NCI-H2081 treated with DMSO at 0.1 percent for 48 hours (cell line): ENCODE measurements at regions not wholly inside any gene's neighbourhood (a gene's known extent, or its start where the extent isn't known, plus 50 kb on each side); places are given as distances from the start of the nearest gene placed in this dataset.

Experiments used
- DNase-seq: peaks from one replicate; lab custom pipeline; 2025; lab: John Stamatoyannopoulos, UW

DNA sequence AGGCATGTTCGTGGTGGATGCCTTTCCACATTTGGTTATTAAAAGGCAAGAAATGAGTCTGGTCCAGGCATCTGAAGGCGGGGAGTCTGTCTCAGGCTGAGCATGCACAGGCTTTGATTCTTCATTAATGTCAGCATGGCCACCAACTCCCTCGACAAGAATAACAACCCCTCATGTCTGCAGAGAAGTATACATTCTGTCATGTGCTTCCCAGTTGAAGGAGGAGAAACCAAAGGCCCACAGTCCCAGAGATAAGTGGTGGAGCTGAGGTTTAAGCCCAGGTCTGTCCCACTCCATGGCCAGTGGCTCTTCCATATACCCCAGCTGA lies 61.6 kb upstream of the LAPTM5 start:
- DNase-seq = no peak

DNA sequence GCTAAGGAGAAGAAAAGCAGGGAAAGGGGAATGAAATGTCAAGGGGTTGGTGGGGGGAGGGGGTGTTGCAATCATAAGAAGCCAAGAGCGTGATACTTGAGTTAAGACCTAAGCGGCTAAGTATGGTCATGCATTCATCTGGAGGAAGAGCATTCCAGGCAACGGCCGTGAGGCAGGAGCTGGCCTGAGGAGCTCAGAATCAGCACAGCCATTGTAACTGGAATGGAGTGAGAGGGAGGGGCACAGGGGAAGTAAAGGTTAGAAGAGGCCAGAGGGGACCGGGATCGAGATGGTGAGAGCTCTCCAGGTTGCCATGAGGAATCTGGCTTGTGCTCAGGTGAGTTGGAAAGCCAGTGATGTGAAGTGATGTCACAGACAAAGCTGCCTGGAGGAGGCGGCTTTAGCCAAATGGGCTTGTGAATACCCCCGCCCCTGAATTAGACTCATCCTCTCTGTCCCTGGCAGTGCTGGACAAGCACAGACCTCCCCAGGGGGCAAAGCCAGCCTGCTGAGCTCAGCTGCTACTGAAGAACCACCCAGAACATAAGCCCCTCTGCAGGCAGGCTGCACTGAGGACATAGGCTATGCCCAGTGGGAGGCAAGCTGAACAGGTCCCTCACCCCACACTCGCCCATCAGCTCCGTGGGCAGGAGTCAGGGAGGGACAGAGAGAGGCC lies 61.1 kb upstream of the LAPTM5 start:
- DNase-seq = no peak

DNA sequence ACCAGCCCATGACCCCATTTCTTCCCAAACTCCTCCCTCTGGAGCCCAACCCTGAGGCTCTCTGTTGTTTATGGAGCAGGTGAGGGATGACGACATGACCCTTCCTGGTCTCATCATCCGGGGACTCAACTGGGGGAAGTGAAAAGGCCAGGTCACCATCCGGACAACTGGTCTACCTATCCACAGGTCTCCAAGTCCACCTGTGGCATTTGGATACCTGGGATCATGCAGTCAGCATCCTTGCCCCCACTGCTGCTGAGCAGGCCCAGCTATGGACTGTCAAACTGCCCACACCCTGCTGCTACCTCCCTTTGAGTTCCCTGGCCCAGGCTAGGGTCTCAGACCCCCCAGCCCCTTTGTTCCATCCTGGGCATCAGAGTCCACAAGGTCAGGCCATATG lies 60.0 kb upstream of the LAPTM5 start:
- no peak for DNase-seq

DNA sequence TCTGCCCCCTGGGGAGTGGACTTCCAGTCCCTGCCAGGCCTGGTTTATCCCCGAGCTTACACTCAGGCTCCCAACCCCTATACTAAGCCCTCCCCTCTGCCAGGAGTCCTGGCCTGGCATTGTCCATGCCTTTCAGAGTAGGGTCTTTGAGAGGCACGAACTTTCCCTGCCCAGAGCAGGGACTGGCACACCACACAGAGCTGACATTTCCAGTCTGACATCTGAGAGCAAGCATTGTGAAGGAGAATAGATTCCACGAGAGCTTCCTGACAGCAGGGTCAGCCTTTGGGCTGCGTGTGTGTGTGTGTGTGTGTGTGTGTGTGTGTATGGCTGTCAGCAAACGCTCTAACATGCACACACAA lies 59.5 kb upstream of the LAPTM5 start:
- no peak for DNase-seq

DNA sequence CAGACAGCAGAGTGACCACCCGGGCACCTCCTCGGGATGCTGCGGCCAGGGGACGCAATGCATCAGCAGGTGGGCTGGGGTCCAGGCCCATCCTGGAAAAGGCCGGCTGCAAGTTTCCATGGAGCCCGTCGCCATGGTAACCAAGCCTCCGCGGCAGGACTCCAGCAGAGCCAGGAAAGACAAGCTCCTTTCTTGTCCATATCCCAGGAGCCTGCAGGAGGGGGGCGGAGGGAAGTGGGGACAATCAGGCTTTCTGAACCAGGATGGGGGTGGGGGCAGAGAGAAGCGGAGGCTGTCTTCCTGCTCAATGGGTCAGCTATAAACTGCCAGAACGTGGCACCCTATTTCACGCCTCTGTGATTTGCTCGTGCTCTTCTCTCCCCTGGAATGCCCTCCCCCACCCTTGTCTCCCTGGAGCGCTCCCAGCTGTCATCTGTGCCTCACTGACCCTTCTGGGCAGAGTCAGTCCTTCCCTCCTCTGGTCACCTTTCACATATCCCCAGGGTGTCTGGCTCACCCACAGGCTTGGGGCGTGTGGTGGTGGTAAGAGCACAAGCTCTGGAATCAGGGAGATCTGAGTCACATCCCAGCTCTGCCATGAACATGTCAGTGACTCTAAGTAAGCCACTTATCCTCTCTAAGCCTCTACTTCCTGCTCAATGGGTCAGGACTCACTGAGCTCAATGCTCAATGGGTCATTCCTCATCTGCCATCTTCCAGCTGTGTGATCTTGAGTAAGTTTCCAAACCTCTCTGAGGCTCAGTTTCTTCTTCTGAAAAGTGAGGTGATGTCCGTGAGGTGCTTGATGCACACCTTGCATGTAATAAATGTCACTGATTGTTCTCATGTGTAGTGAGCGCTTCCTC lies 58.9 kb upstream of the LAPTM5 start:
- DNase-seq = no peak

DNA sequence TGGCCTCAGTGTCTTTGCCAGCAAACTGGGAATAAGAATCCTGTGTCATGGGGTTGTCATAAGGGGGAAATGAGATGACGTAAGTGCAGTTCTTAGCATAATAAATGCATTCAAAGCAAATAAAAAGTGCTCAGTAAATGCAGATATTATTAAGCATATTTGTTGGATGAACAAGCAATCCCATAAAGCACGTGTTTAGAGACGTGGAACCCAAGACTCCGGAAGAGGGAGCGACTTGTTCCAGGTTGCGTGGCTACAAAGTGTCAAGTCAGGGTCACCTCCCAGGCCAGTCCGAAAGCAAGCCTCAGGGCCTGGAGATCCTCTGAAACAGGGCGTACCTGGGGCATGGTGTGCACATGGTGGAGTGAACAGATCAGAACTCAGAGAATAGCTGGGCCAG lies 58.0 kb upstream of the LAPTM5 start:
- no peak for DNase-seq

DNA sequence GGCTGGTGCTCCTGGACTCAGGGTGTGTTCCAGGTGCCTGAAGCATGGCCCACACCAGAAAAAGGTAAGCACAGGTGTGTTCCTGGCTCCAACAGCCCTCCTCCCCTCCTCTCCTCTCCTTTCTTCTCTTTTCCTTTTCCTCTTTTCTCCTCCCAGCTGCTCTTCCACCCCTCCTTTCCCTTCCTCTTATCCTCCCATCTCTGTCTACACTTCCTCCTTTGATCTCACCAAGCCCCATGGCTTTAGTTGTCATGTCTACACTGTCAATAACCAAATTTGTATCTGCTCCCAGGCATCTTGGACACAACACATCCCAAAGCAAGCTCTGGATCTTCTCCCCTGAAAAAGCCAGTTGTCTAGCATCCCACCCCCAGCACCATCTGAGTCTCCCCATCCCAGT lies 56.7 kb upstream of the LAPTM5 start:
- no peak for DNase-seq

DNA sequence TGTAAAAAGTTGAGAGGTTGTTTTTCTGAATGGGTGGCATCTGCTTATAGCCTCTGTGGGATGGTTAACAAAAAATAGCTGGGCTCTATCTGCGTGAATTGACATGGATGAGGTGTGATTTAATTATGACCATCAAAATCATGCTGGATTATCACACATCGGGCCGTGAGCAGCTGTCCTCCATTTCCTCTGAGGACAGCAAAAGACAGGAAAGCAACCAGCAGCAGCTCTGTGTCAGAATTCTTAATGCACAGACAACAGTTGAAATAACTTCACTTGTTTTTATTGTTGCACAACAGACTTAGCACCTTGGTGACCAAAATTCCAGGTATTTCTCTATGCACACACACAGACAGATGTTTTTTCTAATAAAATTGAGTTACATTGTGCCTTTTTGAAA lies 54.5 kb upstream of the LAPTM5 start:
- DNase-seq = no peak

DNA sequence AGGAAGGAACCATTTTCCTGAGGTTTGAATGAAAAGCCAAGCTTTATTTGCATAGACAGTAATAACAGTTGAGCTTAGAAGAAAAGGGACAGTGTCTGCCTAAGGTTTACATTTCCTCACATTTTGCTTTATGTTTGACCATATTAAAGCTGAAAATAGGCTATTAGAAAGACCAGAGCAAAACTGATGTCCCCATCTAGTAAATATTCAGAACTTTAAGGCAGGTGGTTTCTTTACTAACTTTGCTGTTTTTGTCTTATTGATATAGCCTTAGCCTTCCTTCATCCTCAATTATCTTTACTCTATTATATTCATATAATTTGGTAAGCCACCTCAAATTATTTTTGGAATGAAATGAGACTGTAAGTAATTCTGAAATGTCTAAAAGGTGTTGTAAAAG lies 53.6 kb upstream of the LAPTM5 start:
- no peak for DNase-seq

DNA sequence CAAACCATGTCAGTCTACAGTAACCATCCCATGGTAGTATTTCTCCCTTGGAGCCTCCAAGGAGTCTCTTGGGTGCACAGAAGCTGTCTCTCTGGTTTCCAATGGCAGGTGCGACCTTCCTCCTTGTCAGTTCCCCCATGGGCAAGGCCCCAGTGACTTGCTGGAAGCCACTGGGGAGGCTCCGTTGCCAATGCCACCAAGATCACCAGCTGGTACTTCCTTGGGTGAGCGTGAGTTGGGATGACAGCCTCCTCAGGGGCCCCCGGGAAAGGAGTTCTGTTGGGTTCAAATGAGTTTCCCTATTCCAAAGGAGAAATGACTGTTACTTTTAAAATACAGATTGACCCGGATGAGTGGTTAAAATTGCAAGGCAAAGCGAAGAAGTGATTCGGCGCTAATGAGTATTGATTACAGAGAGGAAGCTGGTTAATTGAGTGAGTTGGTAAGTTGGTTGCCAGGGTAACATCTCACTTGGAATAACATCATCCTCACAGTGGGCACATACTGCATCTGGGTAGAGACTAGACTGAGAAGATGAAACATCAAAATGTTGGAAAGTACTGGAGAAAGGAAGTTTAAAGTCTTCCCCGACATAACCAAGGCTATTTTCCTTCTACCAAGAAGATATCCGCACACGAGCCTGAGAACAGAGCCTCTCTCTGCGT lies 53.0 kb upstream of the LAPTM5 start:
- DNase-seq = no peak

DNA sequence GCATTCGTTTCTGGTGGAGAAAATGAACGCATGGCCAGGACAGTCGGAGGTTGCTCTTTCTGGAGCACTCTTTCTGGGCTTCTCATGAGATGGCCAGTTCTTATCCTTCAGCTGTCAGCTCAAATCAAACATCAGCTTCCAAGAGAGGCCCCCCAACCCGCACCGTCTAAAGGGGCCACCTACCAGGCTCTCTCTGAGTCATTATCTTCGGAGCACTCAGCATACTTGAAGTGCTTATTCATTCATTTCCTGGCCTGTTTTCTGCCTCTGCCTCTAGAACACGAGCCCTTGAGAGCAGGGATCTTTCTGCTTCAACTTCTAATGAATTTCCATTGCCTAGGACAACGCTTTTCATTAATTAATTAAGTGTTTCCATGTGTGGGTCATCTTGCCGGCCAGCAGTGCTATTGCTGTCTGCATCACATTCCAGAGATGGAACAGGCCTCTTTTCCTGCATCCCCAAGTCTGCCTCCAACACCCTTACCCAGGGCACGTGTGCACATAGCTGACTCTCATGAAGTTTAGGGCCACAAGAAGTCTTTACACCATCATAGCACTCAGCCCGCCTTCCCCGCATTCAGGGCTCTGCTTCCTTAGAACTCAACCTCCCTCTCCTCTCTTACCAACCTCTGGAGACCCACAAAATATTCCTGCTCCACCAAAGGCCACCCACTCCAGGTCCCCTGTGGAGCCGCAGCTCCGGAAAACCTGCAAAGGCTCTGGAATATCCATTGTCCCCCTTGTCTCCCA lies 52.1 kb upstream of the LAPTM5 start:
- DNase-seq = no peak

DNA sequence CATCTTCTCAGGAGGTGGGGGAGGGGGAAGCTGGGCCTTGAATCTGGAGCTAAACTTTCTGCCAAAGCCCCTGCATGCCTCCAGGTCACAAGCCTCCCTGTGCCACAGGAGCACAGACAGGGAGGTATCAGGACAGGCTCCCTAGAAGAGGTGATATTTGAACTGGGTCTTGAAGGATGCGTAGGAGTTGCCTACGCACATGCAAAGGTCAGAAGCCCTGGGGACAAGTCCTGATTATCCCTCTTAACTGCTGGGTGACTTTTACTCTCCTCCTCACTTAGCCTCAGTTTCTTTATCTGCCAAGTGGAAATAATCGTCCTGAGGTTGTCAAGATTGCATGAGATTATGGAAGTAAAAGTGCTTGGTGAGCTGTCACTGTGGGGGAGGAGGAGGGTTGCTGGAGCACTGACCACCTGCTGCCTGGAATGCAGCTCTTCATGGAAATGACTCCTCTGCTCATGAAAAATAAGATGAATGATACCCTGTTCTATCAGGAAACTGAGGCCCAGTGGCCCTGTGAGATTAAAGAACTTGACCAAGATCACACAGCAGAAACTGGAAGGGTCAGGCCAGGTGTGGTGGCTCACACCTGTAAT lies 50.6 kb upstream of the LAPTM5 start:
- no peak for DNase-seq

DNA sequence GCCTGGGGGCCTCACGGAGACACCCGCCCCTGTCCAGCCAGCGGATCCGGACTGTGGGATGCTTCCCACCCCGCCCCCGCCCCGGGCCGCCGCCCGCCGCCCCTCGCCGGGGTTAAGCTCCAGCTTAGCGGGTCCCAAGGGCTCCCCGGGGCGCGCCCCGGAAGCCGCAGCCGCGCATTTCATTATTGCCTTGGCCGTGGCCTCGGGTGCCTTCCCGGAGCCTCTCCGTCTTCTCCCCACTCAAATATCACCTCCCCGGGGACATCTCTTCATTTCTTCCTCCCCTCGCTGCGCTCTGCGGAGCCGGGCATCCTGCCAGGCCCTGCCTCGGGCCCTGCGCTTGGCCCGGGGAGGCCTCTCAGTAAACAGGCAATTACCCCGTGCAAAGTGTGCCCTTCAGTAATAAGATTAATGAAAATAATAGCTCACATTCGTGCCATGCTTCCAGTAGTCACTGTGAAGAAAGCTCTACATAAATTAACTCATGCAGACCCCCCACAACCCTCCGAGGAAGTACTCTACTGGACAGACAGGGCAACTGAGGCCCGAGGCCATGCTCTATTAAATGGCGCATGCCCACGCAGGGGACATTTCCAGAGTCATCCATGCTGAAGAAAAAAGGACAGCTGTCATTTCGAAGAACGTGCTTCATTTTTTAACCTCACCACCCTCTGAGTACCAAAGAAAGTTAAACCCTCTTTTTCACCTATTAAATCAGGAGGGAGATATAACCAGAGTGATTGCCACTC lies 49.9 kb upstream of the LAPTM5 start:
- DNase-seq = peak; percentile 45
